ENCODE measurements at regions not wholly inside any gene's neighbourhood (a gene's known extent, or its start where the extent isn't known, plus 50 kb on each side); places are given as distances from the start of the nearest gene placed in this dataset.
"Not testable (repeated sequence)": the region's sequence is repeated elsewhere in the genome, so short reads cannot be mapped to it uniquely, and the experiment has no call there.

DNA sequence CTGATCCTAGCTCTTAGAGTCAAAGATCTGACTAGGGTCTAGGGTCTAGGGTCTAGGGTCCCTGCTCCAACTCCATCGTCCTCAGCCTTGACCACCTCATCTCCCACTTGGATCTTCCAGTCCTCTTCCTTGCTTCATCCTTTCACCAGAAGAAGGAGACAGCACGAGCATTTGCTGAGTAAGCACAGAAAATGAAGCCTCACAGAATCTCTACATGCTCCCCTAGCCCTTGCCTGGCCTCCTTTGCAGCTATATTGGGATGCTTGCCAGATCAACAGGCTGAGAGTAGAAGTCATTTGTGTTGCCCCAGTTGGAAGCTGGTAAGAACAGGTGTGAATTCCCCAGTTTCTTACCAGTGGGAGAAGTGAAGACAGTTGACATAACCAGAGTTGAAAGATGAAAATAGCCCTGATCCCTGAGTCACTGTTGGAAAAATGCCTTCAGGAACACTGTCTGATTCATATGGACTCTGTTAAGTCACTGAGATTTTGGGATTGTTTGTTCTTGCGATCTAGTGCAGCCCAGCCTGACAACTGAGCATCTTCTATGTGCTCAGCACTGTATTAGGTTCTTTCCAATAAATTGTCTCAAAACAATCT, 552.5 kb downstream of the INSC start:
- no peak for DNase-seq

DNA sequence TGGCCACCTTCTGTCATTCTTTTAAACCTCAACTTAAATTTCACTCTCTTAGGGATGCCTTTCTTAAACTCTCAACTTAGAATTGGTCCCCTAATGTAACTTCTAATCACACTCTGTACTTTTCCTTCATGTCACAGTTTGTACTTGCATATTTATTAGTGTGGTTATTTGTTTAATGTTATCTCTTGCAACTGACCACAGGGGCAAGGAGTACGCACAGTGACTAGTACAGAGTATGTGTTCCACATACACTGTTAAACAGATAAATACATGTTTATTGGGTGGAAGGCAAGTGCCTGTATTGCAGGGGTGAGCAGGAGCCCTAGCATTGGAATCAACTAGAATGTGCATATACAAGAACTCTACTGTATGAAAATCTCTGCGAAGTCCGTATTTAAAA, 554.0 kb downstream of the INSC start:
- DNase-seq = no peak

DNA sequence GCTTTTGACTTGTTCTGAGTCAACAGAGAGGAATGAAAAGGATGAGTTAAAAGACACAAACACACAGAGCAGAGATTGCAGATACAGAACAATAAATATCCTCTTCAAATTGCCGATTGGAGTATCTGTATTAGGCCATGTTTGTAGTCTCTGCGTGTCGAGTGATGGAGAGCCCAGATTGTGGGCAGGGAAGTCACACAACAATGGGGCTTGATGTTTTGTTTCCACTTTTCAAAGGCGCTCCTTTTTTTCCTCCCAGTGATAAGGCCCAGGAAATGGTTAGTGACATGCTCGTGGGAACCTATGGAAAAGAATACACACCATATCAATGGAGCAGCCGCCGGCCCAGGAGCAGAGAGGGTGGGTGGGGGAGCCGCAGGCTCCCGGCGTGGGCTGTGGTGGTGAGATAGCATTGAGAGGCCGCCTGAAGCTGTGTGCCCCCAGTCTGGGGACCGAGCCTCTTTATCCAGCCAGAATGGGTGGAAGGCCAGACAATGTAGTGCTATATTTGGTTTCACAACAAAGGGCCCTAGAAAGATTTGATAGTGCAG, 555.9 kb downstream of the INSC start:
- no peak for DNase-seq

DNA sequence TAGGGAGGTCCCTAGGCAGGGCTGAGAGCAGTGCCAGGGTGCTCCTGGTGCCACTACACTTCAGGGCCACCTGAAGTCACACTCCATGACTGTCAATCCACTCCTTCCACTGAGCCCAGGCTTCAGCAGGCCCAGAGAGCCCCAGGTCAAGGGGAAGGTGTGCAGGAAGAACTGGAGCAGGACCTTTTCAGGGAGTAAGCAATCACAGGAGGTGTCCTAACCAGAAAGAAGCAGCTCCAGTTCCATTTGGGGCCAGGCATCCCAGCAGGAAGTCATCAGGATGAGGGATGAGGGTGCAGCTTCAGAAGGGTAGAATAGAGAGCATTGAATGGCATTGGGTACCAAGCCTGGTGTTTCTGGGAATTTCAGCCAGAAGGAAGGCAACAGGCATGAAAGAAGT, 556.5 kb downstream of the INSC start:
- DNase-seq = no peak

DNA sequence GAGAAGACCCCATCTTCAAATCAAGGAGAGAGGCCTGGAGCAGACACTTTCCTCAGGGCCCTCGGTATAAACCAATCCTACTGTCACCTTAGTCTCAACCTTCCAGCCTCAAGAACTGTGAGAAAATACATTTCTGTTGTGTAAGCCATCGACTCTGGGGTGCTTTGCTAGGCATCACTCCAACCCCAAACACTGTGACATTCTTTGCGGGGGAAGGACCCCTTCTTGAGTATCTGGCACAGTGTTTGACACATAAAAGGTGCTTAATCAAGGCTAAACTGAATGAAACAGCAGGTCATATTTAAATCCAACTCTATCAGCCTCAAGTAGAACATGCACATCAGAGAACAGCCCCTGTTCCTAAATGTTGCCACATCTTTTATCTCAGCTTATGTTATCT, 558.1 kb downstream of the INSC start:
- DNase-seq = no peak

DNA sequence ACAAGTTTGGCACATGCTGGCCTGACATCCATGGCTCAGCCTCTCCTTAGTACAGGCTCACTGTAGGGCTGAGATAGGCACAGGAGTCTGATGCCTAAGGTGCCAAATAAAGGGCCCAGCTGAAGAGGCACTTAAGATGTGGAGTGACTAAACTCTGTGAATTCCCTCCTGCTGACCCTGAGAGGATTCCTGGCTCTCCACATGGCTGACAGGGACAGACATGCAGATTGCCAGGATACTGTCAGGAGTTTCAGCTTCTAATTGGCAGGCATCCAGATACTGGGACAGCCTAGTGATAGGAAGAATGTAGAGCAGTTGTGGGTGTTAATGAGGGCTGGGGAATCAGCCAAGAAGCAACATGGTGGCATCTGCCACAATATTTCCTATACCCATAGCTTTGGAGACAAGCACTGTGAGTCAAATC, 558.7 kb downstream of the INSC start:
- peak; percentile 22 for DNase-seq

DNA sequence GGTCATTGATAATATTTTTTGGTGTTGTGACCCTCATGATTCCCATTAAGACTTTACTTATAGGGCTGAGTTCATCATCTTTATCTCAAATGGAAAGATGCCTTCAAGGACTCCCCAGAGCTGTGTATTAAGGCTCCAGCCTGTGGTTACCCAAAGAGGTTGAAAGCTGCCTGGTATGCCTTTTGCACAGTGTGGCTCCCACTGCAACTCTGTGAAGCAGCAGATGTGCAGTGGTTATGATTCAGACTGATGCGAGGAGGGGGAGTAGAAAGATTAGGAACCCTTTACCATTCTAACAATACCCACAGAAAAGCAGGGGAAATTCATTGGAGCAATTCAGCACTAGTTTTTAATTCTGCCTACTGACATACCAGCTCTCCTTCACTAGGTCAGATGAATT, 560.0 kb downstream of the INSC start:
- DNase-seq = no peak

DNA sequence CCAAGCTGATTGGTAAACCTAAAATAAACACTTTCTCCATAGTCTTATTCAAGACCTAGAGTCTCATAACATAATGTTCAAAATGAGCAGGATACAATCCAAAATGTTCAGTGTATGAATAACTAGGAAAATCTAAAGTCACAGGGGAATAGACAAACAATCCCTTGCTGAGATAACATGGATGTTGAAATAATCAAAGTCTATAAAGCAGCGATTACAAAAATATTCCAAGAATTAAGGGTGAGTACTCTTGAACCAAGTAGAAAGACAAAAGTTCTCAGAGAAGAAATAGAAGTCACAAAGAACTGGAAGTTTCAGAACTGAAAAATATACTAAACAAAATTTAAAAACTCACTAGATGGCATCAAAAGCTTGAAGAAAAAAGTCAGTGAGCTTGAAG, 561.0 kb downstream of the INSC start:
- DNase-seq = no peak

DNA sequence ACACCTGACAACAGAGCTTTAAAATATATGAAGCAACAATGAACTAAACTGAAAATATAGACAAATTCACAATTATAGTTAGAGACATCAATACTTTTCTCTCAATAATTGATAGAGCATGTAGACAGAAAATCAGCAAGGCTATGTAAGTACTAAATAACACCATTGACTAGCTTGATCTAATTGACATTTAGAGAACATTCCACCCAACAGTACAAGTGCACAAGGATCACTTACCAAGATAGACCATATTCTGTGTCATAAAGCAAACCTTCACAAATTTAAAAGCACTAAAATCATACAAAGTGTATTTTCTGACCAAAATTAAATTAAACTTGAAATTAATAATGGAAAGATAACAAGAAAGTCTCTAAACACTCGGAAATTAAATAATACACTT, 562.5 kb downstream of the INSC start:
- DNase-seq = no peak

DNA sequence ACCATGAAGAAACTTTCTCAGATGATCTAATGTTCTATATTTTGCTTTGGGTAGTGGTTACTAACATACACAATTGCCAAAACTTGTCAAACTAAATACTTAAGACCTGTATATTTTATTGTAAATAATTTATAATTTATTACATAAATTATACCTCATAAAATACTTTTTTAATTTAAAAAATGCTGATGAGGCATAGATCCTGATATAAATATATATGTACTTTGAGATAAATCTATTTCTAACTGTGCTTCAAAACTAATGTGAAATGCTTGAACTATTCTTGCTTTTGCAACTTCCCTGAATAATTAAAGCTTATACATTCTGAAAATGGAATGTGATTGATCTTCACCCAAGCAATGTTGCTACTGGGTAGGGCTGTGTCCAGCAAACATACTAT, 568.8 kb downstream of the INSC start:
- DNase-seq = no peak

DNA sequence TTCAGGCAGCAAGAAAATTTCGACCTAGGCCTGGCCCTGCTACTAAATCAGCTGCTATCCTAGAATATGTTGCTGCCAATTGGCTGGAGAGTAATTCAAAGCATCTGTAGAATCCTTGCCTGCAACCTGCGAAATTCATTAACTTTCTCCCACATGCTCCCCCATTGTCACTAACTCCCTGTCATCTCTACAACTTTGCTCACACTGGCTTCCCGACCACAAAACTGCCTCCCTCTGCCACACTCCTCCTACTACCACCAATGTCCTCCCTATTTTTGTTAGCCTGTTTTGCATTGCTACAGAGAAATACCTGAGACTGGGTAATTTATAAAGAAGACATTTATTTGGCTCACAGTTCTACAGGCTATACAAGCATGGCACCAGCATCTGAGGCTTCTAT, 570.6 kb downstream of the INSC start:
- no peak for DNase-seq

DNA sequence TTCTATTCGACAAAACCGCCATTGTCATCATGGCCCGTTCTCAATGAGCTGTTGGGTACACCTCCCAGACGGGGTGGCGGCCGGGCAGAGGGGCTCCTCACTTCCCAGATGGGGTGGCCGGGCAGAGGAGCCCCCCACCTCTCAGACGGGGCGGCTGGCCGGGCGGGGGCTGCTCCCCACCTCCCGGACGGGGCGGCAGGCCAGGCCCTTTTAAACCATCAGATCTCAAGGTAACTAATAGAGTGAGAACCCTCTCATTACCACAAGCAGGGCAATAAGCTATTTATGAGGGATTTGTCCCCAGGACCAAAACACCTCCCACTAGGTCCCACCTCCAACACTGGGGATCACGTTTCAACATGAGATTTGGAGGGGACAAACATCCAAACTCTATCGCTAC, 571.5 kb downstream of the INSC start:
- not testable (repeated sequence) for DNase-seq

DNA sequence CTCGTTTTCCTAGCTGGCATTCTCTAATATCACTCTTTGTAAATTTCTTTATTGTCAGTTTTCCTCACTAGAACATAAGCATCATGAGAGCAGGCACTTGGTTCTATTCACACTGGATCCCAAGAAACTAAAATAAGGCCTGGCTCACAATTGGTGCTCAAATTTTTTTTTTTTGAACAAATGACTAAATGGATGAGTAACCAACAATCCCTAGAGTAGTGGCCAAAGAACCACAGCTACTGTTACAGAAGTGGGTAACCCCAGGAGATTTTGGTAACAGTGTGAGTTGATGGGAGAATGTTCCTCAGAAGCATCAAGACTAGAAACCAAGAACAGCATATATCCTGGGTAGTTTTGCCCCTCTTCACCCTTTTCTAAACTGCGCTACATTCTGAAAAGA, 572.6 kb downstream of the INSC start:
- DNase-seq = no peak

DNA sequence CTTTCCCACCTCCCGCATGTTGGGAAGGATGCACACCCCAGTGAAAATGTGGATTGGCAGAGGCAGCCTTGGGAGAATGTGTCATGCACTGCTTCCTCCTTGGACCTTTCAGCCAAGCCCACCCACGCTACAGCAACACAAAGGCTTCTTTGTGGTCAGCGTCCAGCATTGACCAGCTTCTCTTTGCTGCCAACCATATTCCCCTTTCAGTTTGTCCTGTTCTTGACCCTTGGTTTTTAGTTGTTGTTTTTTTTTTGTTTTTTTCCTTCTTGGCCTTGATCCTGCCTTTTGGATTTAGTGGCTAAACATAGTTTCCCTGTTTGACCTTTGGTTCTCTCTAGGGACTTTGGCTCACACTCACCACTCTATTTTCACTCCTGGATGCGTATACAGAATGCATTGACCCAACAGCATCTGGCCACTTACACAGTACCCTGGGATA, 573.6 kb downstream of the INSC start:
- no peak for DNase-seq

DNA sequence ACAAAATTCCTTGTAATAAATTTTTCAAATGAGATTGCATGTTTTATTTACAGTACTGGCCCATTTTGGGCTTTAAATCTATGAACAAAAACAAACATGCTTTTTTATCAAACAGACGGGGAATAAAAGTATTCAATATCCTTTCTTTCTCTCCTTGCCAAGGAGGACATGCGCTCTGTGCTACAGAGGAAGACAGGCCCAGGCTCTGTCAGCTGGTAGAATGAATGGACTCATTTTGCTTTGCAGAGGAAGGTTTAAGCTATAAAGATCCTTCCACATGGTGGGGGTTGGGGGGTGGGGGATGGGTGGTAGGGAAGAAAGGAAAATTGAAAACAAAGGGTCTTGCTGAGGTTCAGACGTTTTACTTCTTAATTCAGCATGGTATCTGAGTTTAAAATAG, 575.6 kb downstream of the INSC start:
- DNase-seq = no peak

DNA sequence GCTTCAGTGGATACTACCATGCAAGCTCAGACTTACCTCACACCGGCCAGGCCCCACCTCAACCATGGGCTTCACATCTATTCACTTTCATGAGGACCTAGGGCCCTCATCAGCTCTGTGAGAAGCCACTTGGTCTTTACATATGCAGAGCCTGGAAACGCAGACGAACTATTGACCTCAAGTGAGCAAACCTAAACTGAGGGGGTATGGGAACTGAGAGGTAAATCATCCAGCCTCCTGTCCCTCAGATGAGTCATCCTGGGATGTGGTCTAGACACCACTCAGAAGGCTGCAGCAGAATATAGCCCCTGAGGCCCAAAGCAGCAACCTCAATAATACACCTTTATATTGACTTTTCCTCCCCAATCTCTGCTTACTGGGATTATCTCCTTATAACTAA, 578.0 kb downstream of the INSC start:
- DNase-seq = no peak

DNA sequence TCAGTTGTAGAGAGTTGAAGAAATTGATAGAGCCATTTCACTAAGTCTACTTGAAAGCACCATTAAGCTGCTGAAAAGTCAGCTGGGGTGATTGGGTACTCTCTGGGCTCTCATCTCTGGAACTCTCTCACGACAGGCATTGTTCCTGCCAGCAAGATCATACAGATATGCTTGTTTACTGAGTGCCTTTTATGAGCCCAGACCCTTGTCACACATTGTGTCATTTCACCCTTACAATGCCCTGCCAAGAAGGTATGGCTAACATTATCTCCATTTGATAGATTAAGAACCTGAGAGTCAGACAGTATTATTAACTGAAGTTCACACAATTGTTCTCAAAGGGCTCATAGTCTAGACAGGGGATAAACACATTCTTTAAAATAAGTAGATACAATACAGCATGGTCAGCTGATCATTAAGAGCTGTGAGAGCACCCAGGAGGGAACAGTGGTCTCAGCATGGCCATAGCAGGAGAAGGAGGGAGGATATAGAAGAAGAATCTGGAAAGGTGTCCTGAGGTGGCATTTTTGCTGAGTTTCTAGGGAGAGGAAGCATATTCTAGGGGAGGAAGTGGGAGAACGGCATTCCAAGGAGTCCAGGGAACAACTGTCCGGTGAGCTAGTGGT, 580.5 kb downstream of the INSC start:
- DNase-seq = no peak

DNA sequence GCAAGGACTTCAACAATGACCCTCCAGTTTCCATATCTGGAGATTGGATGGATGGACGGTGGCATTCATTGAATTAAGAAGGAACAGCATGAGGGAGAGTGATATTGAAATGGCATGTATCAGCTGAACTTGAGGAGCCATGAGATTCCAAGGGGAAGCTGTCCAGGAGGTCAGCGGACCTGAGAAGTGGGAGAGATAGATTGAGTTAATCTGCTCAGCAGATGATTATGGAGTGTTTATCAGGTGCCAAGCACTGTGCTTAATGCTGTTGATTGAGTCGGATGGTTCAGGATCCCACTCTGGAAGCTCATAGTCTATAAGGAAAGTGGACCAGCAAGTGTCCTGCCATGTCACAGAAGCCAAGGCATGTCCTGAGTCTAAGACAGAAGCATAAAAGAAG, 581.3 kb downstream of the INSC start:
- no peak for DNase-seq

DNA sequence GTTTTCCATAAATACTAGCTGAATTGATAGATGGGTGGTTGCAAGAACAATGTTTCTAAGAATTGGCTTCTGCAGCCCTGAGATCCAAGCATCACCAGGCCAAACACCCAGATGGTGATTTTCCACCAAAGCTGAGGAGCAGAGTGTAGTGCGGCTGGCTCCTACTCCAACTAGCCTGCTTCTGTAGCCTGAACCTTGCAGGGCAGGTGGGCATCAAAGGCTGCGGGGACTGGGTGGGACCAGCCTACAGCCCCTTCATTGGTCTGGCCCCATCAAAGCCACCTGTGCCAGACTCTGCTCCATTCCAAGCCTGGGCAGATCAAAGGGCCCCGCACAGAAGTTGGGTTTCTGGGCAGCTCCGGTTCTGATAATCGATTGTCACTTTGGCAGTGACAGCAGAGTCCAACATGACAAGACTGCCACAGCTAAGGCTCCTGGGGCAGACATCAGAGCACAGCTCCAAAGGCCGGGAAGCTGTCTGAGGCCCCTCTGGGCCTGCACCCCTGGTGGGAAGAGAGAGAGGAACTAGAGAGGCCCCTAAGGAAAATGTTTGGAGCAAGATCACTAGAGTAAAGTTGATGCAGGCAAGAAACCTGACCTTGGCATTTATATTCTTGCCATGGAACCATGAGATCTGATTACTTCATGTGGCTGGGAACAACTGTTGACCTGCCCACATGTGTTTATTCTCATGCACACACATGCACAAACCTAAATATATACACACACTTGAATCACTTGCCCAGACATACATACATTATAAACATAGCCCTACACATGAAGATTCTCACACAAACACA, 582.9 kb downstream of the INSC start:
- no peak for DNase-seq

DNA sequence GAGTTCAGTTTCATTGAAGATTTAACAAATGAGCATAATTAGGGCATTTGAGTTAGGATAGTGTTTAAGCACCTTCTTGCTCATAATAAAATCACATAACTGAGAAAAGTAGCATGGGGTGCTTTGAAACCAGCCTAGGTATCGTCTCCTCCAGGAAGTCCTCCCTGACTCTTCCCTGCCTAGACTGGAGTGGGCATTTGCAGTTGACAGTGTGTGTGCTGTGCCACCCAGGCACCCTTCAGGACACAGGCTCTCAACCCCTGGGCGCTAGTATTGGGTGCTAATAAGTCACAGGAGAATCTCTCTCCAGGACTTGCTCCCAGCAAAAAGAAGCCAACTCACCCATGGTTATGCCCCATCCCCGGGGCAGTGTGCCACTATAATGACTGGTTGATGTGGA, 584.1 kb downstream of the INSC start:
- DNase-seq = no peak

DNA sequence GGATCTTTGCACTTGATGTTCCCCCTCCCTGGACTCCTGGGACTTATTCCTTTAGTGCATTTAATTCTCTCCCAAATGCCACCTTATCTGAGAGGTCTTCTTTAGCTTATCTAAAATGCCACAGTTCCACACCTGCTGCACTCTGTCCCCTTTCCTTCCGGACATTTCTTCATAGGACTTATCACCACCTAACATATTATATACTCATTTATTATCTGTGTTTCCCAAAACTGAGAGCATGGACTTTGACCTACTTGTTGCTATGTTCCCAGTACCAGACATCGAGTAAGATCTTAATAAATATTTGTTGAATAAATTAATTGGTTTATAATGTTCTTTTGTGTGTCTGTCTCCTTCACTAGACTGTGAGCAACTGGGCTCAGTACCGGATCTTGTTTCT, 585.3 kb downstream of the INSC start:
- DNase-seq = no peak

DNA sequence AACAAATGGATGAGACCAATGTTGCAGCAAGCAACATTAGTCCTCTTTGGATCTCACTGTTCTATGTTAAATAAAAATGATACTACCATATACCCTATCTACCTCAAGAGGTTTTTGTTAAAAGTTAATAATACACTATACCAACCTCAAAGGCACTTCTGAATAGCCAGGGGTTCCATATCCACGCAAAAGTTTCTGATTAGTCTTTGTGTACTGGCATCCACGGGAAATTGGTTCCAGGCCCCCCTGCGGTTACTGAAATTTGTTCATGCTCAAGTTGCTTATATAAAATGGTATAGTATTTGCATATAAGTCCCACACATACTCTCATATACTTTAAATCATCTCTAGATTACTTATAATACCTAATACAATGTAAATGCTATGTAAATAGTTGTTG, 585.7 kb downstream of the INSC start:
- DNase-seq = no peak

DNA sequence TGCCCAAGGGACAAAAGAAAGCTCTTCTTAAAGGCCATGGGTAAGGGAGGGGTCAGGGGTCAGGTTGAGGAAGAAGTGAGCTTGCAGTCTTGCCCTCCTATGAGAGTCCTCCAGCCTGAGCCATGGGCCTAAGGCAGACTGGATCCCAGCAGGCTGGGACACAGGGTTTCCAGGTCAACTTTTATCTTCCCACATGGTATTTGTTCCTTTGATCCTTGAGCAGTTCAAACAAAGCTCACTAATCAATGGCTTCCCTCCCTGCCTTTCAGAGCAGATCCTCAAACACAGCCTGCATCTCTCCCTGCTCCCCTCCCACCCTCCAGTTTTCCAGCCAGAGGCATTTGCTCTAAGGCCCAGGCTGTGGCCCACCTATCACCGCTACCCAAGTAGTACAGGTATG, 589.3 kb downstream of the INSC start:
- DNase-seq = no peak

DNA sequence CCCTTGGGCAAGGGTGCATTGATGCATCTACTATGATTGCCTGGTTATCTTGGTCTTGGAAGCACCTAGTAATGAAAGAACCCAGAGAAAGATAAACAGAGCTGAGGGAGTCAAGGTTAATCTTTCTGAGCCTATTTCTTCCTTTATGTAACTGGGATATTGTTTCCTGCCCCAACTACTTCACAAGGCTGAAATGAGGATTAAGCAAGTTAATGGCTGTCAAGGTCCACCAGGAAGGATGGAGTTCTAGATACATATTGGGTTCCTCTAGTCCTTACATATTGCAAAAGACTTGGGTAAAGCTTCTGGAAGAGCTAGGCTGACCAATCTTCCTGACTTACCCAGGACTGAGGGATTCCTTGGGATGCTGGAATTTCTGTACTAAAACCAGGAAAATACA, 589.8 kb downstream of the INSC start:
- DNase-seq = no peak
